WTC11 (cell line): ENCODE measurements at regions not wholly inside any gene's neighbourhood (a gene's known extent, or its start where the extent isn't known, plus 50 kb on each side); places are given as distances from the start of the nearest gene placed in this dataset.

Source experiments
- ELF4 ChIP-seq: sonication (generic); formaldehyde crosslinking; IDR thresholded peaks from 2 replicates; pipeline ENCODE4 v1.8.1; 2022; ENCODE audit warnings: low read depth, mild to moderate bottlenecking, moderate library complexity, missing genetic modification reagents
- SMAD4 ChIP-seq: sonication (generic); formaldehyde crosslinking; IDR thresholded peaks from 2 replicates; pipeline ENCODE4 v1.8.0; 2022; ENCODE audit warnings: mild to moderate bottlenecking, missing genetic modification reagents
- TF ChIP-seq, protein P1 (sequence below): sonication (generic); formaldehyde crosslinking; IDR thresholded peaks from 2 replicates; pipeline ENCODE4 v1.8.0; 2022; ENCODE audit warnings: mild to moderate bottlenecking, missing genetic modification reagents
- TF ChIP-seq, protein P2 (sequence below): fragments of 200-600 bp; IDR thresholded peaks from 2 replicates; pipeline ENCODE4 v1.8.0; 2022; ENCODE audit warnings: antibody characterized with exemption
- TF ChIP-seq, protein P3 (sequence below): sonication (generic); formaldehyde crosslinking; IDR thresholded peaks from 2 replicates; pipeline ENCODE4 v1.8.1; 2022; ENCODE audit warnings: low read depth, missing genetic modification reagents, borderline replicate concordance
- TF ChIP-seq, protein P4 (sequence below): sonication (generic); formaldehyde crosslinking; conservative IDR thresholded peaks from 2 replicates; pipeline ENCODE4 v1.8.1; 2022; ENCODE audit warnings: mild to moderate bottlenecking, missing genetic modification reagents

DNA sequence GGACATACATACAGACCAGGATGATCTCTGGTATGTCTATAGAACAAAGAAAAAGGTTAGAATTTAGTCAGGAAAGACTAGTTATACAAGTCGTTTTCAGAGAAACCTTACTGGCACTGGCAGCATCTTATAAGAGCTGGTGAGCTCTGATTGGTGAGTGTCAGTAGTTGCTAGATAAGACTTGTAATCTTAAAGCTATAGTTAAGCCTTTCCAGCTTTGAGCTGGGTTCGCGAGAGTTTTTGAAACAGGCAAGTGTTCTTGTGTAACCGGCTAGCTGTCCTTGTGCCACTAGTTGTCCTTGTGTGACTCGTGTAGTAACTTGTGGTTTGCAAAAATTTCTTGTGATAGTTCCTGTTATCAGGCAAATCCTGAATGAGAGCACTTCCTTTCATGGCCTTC lies 740.9 kb downstream of the GALC start:
- TF ChIP-seq, protein P1, sequence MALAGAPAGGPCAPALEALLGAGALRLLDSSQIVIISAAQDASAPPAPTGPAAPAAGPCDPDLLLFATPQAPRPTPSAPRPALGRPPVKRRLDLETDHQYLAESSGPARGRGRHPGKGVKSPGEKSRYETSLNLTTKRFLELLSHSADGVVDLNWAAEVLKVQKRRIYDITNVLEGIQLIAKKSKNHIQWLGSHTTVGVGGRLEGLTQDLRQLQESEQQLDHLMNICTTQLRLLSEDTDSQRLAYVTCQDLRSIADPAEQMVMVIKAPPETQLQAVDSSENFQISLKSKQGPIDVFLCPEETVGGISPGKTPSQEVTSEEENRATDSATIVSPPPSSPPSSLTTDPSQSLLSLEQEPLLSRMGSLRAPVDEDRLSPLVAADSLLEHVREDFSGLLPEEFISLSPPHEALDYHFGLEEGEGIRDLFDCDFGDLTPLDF: no peak
- TF ChIP-seq, protein P2, sequence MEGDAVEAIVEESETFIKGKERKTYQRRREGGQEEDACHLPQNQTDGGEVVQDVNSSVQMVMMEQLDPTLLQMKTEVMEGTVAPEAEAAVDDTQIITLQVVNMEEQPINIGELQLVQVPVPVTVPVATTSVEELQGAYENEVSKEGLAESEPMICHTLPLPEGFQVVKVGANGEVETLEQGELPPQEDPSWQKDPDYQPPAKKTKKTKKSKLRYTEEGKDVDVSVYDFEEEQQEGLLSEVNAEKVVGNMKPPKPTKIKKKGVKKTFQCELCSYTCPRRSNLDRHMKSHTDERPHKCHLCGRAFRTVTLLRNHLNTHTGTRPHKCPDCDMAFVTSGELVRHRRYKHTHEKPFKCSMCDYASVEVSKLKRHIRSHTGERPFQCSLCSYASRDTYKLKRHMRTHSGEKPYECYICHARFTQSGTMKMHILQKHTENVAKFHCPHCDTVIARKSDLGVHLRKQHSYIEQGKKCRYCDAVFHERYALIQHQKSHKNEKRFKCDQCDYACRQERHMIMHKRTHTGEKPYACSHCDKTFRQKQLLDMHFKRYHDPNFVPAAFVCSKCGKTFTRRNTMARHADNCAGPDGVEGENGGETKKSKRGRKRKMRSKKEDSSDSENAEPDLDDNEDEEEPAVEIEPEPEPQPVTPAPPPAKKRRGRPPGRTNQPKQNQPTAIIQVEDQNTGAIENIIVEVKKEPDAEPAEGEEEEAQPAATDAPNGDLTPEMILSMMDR: no peak
- TF ChIP-seq SMAD4 (CRISPR knock-in tag): no peak
- TF ChIP-seq, protein P3, sequence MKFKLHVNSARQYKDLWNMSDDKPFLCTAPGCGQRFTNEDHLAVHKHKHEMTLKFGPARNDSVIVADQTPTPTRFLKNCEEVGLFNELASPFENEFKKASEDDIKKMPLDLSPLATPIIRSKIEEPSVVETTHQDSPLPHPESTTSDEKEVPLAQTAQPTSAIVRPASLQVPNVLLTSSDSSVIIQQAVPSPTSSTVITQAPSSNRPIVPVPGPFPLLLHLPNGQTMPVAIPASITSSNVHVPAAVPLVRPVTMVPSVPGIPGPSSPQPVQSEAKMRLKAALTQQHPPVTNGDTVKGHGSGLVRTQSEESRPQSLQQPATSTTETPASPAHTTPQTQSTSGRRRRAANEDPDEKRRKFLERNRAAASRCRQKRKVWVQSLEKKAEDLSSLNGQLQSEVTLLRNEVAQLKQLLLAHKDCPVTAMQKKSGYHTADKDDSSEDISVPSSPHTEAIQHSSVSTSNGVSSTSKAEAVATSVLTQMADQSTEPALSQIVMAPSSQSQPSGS (CRISPR knock-in tag): no peak
- TF ChIP-seq, protein P4, sequence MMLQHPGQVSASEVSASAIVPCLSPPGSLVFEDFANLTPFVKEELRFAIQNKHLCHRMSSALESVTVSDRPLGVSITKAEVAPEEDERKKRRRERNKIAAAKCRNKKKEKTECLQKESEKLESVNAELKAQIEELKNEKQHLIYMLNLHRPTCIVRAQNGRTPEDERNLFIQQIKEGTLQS (CRISPR knock-in tag): no peak
- no peak for TF ChIP-seq ELF4 (CRISPR knock-in tag)
